Ishikawa (cell line): ENCODE measurements at regions not wholly inside any gene's neighbourhood (a gene's known extent, or its start where the extent isn't known, plus 50 kb on each side); places are given as distances from the start of the nearest gene placed in this dataset.

Experiments
- CEBPB ChIP-seq: IDR thresholded peaks from 2 replicates; pipeline ENCODE4 v1.6.1; 2012
- EP300 ChIP-seq: IDR thresholded peaks from 2 replicates; pipeline ENCODE4 v1.6.1; 2012; ENCODE audit warnings: borderline replicate concordance
- NFIC ChIP-seq: IDR thresholded peaks from 2 replicates; pipeline ENCODE4 v1.6.1; 2012
- TAF1 ChIP-seq: IDR thresholded peaks from 2 replicates; pipeline ENCODE4 v1.6.1; 2012; ENCODE audit warnings: low read depth, mild to moderate bottlenecking
- TCF12 ChIP-seq: IDR thresholded peaks from 2 replicates; pipeline ENCODE4 v1.6.1; 2012; ENCODE audit warnings: low read depth
- YY1 ChIP-seq: IDR thresholded peaks from 2 replicates; pipeline ENCODE4 v1.6.1; 2012; ENCODE audit warnings: low read depth
- TF ChIP-seq, protein P1 (sequence below): IDR thresholded peaks from 2 replicates; pipeline ENCODE4 v1.6.1; 2012; ENCODE audit warnings: low read depth, mild to moderate bottlenecking

DNA sequence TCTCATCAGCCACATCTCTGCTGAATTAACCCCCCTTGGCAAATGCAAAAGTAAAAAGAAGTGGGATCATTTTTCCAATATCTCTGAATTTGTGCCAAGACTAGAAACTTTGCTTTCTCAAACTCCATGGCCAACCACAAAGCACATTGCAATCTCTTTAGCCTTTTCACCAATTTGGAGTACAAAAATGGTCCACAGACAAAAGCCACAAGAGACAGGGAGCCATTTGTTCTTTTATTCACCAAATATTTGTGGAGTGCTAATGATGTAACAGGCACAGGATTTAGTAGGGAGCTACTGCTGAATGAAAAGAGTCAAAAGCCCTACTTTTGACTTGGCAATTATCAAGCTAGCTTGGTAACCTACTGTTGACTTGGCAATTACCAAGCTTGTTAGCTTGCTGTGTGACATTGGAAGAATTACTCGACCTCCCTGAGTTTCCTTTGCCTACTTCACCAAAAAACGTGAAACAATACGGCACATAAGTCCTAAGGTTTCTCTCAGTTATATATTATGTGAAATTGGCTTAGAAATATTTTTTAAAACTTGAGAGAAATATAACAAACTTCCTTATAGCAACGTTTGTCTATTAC, 97.1 kb upstream of the KLF3 start:
- no peak for TF ChIP-seq YY1
- no peak for TF ChIP-seq TAF1
- TF ChIP-seq, protein P1, sequence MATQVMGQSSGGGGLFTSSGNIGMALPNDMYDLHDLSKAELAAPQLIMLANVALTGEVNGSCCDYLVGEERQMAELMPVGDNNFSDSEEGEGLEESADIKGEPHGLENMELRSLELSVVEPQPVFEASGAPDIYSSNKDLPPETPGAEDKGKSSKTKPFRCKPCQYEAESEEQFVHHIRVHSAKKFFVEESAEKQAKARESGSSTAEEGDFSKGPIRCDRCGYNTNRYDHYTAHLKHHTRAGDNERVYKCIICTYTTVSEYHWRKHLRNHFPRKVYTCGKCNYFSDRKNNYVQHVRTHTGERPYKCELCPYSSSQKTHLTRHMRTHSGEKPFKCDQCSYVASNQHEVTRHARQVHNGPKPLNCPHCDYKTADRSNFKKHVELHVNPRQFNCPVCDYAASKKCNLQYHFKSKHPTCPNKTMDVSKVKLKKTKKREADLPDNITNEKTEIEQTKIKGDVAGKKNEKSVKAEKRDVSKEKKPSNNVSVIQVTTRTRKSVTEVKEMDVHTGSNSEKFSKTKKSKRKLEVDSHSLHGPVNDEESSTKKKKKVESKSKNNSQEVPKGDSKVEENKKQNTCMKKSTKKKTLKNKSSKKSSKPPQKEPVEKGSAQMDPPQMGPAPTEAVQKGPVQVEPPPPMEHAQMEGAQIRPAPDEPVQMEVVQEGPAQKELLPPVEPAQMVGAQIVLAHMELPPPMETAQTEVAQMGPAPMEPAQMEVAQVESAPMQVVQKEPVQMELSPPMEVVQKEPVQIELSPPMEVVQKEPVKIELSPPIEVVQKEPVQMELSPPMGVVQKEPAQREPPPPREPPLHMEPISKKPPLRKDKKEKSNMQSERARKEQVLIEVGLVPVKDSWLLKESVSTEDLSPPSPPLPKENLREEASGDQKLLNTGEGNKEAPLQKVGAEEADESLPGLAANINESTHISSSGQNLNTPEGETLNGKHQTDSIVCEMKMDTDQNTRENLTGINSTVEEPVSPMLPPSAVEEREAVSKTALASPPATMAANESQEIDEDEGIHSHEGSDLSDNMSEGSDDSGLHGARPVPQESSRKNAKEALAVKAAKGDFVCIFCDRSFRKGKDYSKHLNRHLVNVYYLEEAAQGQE: no peak
- no peak for TF ChIP-seq CEBPB
- TF ChIP-seq EP300: no peak
- TF ChIP-seq NFIC: no peak
- TF ChIP-seq TCF12: no peak
